Mesendoderm (in vitro differentiated cells): ENCODE measurements at regions not wholly inside any gene's neighbourhood (a gene's known extent, or its start where the extent isn't known, plus 50 kb on each side); places are given as distances from the start of the nearest gene placed in this dataset.
"Not testable (repeated sequence)": the region's sequence is repeated elsewhere in the genome, so short reads cannot be mapped to it uniquely, and the experiment has no call there.

Experiments used
- DNase-seq: peaks from one replicate; pipeline ENCODE4 v3.0.0; 2013
- H2AK5ac ChIP-seq: 2 replicates; pipeline ENCODE4 v1.6.1; 2013; ENCODE audit warnings: low read length, inconsistent platforms
- H2BK120ac ChIP-seq: 2 replicates; pipeline ENCODE4 v1.6.1; 2013; ENCODE audit warnings: low read depth, mild to moderate bottlenecking, low read length, moderate library complexity, mixed read lengths
- H2BK15ac ChIP-seq: replicated peaks from 2 replicates; pipeline ENCODE4 v1.6.1; 2013; ENCODE audit warnings: low read depth, mild to moderate bottlenecking, moderate library complexity
- H2BK5ac ChIP-seq: 2 replicates; pipeline ENCODE4 v1.6.1; 2013; ENCODE audit warnings: low read length, inconsistent platforms
- H3K18ac ChIP-seq: 2 replicates; pipeline ENCODE4 v1.6.1; 2013; ENCODE audit warnings: mild to moderate bottlenecking, low read length, mixed read lengths
- H3K23ac ChIP-seq: one replicate; pipeline ENCODE4 v1.6.1; 2013; ENCODE audit warnings: low read length
- H3K27ac ChIP-seq: 2 replicates; pipeline ENCODE4 v1.5.1; 2013; ENCODE audit warnings: low read depth, mild to moderate bottlenecking, inconsistent platforms, low read length, moderate library complexity
- H3K27me3 ChIP-seq: 2 replicates; pipeline ENCODE4 v1.6.1; 2013; ENCODE audit warnings: low read length, control low read depth, mild to moderate bottlenecking, inconsistent platforms; ENCODE audit not compliant: insufficient read depth, poor library complexity
- H3K36me3 ChIP-seq: 2 replicates; pipeline ENCODE4 v1.6.1; 2013; ENCODE audit warnings: low read length, inconsistent platforms; ENCODE audit not compliant: control insufficient read depth, insufficient read depth
- H3K4ac ChIP-seq: one replicate; pipeline ENCODE4 v1.6.1; 2013; ENCODE audit warnings: low read depth, mild to moderate bottlenecking, low read length, moderate library complexity
- H3K4me1 ChIP-seq: 2 replicates; pipeline ENCODE4 v1.6.1; 2013; ENCODE audit warnings: low read depth, low read length, inconsistent platforms; ENCODE audit not compliant: control insufficient read depth
- H3K4me2 ChIP-seq: 2 replicates; pipeline ENCODE4 v1.6.1; 2013; ENCODE audit warnings: low read length
- H3K4me3 ChIP-seq: 2 replicates; pipeline ENCODE4 v1.5.1; 2013; ENCODE audit warnings: mild to moderate bottlenecking, low read length
- H3K56ac ChIP-seq: one replicate; pipeline ENCODE4 v1.6.1; 2013; ENCODE audit warnings: low read length
- H3K79me1 ChIP-seq: 2 replicates; pipeline ENCODE4 v1.6.1; 2013; ENCODE audit warnings: low read length, inconsistent platforms
- H3K79me2 ChIP-seq: 2 replicates; pipeline ENCODE4 v1.6.1; 2013; ENCODE audit warnings: mild to moderate bottlenecking, low read length; ENCODE audit not compliant: control insufficient read depth, insufficient read depth
- H3K9ac ChIP-seq: 2 replicates; pipeline ENCODE4 v1.6.1; 2013; ENCODE audit warnings: low read length, inconsistent platforms
- H4K5ac ChIP-seq: one replicate; pipeline ENCODE4 v1.6.1; 2013; ENCODE audit warnings: low read length
- H4K8ac ChIP-seq: one replicate; pipeline ENCODE4 v1.6.1; 2013; ENCODE audit warnings: low read depth, mild to moderate bottlenecking, control low read depth, low read length, moderate library complexity
- WGBS: extraction: QIAGEN DNeasy Blood & Tissue Kit; methylation state at CpG from one replicate; pipeline ENCODE4 v1.1.7; 2013; ENCODE audit warnings: low lambda C conversion rate, missing lambda C conversion rate; ENCODE audit not compliant: insufficient coverage; ENCODE audit errors: extremely low coverage; 5-methylcytosine and 5-hydroxymethylcytosine counted together

DNA sequence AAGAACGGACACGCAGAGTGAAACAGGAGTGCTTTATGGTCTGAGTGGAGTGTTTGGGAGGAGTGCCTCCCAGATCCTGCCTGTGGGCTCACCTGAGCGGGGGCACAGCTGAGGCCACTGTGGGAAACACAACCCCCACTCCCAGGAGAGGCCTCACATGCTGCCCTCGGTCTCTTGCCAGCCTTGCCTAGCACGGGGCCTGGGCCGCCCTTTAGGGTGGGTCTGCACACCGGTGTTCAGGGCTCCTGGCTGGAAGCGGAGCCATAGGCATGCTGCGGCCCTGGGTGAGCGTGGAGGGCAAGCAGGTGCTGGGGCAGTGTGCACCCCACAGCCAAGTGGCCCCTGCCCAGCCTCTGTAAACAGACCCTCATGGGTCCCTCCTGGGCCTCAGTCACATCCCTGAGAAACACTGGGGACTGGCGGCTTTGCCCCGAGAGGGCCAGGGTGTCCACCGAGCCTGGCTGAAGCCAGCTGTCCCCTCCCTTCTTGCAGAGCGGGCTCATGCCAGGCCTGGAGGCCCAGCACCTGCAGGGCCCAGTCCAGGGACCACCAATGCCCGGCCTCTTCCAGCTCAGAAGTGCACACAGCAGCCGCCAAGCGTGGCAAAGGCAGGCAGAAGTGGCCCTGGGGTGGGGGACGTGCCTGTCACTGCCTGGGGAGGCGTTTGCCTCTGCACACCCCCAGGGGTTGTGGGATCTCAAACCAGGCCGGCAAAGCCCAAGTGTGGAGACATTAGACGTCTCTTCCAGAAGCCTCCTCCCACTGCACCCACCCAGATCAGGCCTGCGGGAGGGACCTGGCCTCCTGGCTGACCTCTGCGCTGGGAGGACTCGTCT lies 305.9 kb downstream of the CCDC74A start:
- H3K56ac ChIP-seq, H2BK15ac ChIP-seq, H3K23ac ChIP-seq, H3K36me3 ChIP-seq, H4K8ac ChIP-seq, H3K18ac ChIP-seq, H2BK120ac ChIP-seq, H3K27ac ChIP-seq, H3K27me3 ChIP-seq, H3K4me2 ChIP-seq, H4K5ac ChIP-seq, H2BK5ac ChIP-seq, H3K9ac ChIP-seq, H3K79me2 ChIP-seq, H3K4me1 ChIP-seq, H2AK5ac ChIP-seq, DNase-seq, H3K79me1 ChIP-seq, H3K4ac ChIP-seq, H3K4me3 ChIP-seq: not testable (repeated sequence)
- WGBS: no CpG with 5 or more reads among the region's 24 CpGs

DNA sequence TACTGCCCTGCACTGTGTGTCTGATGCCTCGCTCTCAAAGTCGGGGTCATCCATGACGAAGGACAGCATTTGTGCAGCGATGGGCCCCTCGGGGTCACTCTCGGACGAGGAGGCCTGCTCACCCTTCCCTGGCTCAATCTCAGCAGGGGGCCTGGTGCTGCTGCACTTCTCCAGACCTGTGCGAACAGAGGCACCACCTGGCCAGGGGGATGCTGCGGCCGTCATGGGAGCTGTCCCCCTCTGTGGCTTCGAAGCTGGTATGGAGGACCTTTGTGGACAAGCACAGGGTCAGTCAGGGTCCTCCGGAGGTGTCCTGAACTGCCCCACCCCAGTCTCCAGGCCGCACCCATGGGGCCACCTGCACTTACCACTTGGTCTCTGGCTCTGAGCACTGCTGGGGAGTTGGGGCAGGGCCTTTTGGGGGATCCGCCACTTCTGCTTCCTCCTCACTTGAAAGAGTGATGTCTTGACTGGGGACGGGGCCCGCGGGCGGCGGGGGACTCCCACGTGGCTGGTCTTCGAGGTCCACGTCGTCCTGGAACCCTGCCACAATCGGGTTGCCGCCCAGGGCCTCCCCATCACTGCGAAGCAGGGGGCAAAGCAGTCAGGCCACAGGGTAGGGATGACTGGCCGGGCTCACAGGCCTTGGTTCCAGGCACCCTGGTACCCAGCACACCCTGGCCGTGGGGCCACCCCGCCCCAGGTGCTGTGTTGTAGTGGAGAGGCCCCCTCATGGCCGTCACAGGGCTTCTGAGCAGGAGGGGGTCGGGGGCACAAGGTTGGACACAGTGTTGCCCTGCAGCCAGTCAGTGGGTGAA lies 306.7 kb downstream of the CCDC74A start:
- H4K5ac ChIP-seq, H3K9ac ChIP-seq, H4K8ac ChIP-seq, H2AK5ac ChIP-seq, H3K4me2 ChIP-seq, H3K27ac ChIP-seq, H3K79me1 ChIP-seq, H3K4me3 ChIP-seq, H2BK120ac ChIP-seq, H3K23ac ChIP-seq, H3K56ac ChIP-seq, H3K4me1 ChIP-seq, H3K79me2 ChIP-seq, H2BK5ac ChIP-seq, H3K27me3 ChIP-seq, H3K18ac ChIP-seq, H2BK15ac ChIP-seq, H3K36me3 ChIP-seq, DNase-seq, H3K4ac ChIP-seq: not testable (repeated sequence)
- WGBS: no CpG with 5 or more reads among the region's 31 CpGs

DNA sequence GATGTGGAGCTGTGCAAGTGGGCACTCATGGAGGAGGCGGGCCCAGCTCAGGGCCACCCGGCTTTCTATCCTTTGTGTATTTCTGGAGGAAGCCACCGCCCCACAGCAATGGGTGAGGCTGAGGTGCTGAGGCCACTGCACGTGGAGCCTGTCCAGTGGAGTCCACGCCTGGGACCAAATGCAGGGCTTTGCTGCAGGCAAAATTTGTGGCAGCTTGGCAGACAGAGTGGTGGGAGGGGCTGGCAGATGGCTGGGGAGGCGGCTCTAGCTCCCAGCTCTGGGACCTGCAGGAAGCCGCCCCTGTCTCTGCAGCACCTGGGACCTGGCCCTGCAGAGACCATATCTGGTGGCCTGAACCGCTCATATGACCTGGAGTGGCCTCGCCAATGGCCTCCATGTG lies 307.3 kb downstream of the CCDC74A start:
- H3K4me3 ChIP-seq, H3K23ac ChIP-seq, H3K36me3 ChIP-seq, H3K27me3 ChIP-seq, H2BK120ac ChIP-seq, H3K18ac ChIP-seq, H4K5ac ChIP-seq, H4K8ac ChIP-seq, H3K4me1 ChIP-seq, H3K79me2 ChIP-seq, H2AK5ac ChIP-seq, H3K79me1 ChIP-seq, H3K4me2 ChIP-seq, H3K4ac ChIP-seq, H2BK5ac ChIP-seq, DNase-seq, H3K56ac ChIP-seq, H3K27ac ChIP-seq, H2BK15ac ChIP-seq, H3K9ac ChIP-seq: not testable (repeated sequence)
- WGBS: no CpG with 5 or more reads among the region's 9 CpGs

GRCh38 chr2:131835621-131836091 lies 308.0 kb downstream of the CCDC74A start:
- no peak for DNase-seq
- H3K56ac ChIP-seq: no peak overlapping the region
- H3K18ac ChIP-seq: no peak overlapping the region
- H3K4ac ChIP-seq: no peak overlapping the region
- H2BK120ac ChIP-seq: no peak overlapping the region
- no peak overlapping the region for H3K23ac ChIP-seq
- H3K79me2 ChIP-seq: no peaks in the 10 kb centered on the region
- no peaks in the 10 kb centered on the region for H3K36me3 ChIP-seq
- H2AK5ac ChIP-seq: no peak overlapping the region
- WGBS: no CpG with 5 or more reads among the region's 24 CpGs
- H2BK5ac ChIP-seq: no peak overlapping the region
- H3K4me3 ChIP-seq: no peak overlapping the region
- H3K4me1 ChIP-seq: no peaks in the 10 kb centered on the region
- no peak overlapping the region for H3K9ac ChIP-seq
- no peak overlapping the region for H4K8ac ChIP-seq
- H3K27ac ChIP-seq: no peak overlapping the region
- H4K5ac ChIP-seq: no peak overlapping the region
- H3K27me3 ChIP-seq: no peaks in the 10 kb centered on the region
- H3K79me1 ChIP-seq: no peaks in the 10 kb centered on the region
- no peak overlapping the region for H2BK15ac ChIP-seq
- H3K4me2 ChIP-seq: no peak overlapping the region

DNA sequence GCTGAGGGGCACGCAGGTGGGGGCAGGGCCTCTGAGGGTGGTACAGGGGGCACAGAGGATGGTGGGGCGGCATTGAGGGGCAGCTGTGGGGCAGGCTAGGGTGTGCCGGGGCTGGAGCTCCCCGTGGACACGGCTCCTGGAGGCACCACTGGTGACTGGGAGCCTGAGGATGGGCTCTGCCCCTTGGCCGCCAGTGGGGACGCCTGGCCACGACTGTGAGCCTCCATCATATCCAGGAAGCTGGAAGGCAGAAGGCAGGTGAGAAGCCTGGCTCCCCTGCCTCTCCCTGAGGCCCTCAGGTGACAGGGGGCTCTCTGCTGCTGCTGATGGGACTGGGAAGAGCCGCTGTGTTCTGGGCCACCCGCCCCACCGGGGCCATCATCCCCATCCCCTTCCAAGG lies 308.4 kb downstream of the CCDC74A start:
- H3K4me3 ChIP-seq, H3K36me3 ChIP-seq, H3K4me1 ChIP-seq, H3K79me2 ChIP-seq, H2AK5ac ChIP-seq, H2BK5ac ChIP-seq, H3K79me1 ChIP-seq, H4K5ac ChIP-seq, H4K8ac ChIP-seq, H2BK15ac ChIP-seq, H3K56ac ChIP-seq, H3K27ac ChIP-seq, DNase-seq, H3K9ac ChIP-seq, H3K23ac ChIP-seq, H2BK120ac ChIP-seq, H3K4me2 ChIP-seq, H3K18ac ChIP-seq, H3K27me3 ChIP-seq, H3K4ac ChIP-seq: not testable (repeated sequence)
- no CpG with 5 or more reads among the region's 11 CpGs for whole genome bisulfite sequencing
